Activated CD8-positive, alpha-beta T cell treated with anti-CD3 and anti-CD28 coated beads, Interleukin-2, amount 10 ng/mL, durations not matched to agents 7 days and 5 days (primary cell): ENCODE measurements at regions not wholly inside any gene's neighbourhood (a gene's known extent, or its start where the extent isn't known, plus 50 kb on each side); places are given as distances from the start of the nearest gene placed in this dataset.

ENCODE experiments used
- ATAC-seq: fragments of 150-1000 bp; cut with Tn5 transposase; one replicate; pipeline ENCODE4 v1.10.0; 2021; ENCODE audit warnings: moderate library complexity
- CTCF ChIA-PET: fragments of 350-600 bp; sonication (Branson Sonifier 250); formaldehyde crosslinking; loops from one replicate; lab custom pipeline; 2021; ENCODE audit warnings: antibody characterized with exemption; lab: Charles Lee
- POLR2A ChIA-PET: fragments of 350-600 bp; sonication (Branson Sonifier 250); formaldehyde crosslinking; loops from one replicate; lab custom pipeline; 2021; ENCODE audit warnings: antibody characterized with exemption; lab: Charles Lee
- DNase-seq: peaks from one replicate; pipeline ENCODE4 v3.0.0-alpha.2; 2020
- H3K27ac Mint-ChIP-seq: one replicate; pipeline ENCODE4 v1.8.0; 2021; ENCODE audit warnings: mild to moderate bottlenecking, mixed read lengths
- H3K27me3 Mint-ChIP-seq: one replicate; pipeline ENCODE4 v1.8.0; 2021; ENCODE audit warnings: low read depth, mixed read lengths
- H3K36me3 Mint-ChIP-seq: one replicate; pipeline ENCODE4 v1.8.0; 2021; ENCODE audit warnings: low read depth, mixed read lengths
- H3K4me1 Mint-ChIP-seq: one replicate; pipeline ENCODE4 v1.8.0; 2021; ENCODE audit warnings: low read depth, mixed read lengths
- H3K4me3 Mint-ChIP-seq: one replicate; pipeline ENCODE4 v1.8.0; 2021; ENCODE audit warnings: mild to moderate bottlenecking, mixed read lengths
- H3K9me3 Mint-ChIP-seq: one replicate; pipeline ENCODE4 v1.8.0; 2022; ENCODE audit warnings: mixed read lengths; ENCODE audit not compliant: insufficient read depth

- no peak for DNase-seq
- H3K4me1 Mint-ChIP-seq, result no peaks in the 10 kb centered on the region
- no peak for ATAC-seq
- no peak overlapping the region for H3K4me3 Mint-ChIP-seq
- H3K27me3 Mint-ChIP-seq, result no peaks in the 10 kb centered on the region
- no peak overlapping the region for H3K27ac Mint-ChIP-seq
- H3K36me3 Mint-ChIP-seq, result no peaks in the 10 kb centered on the region
- H3K9me3 Mint-ChIP-seq, result no peaks in the 10 kb centered on the region
- ChIA-PET CTCF (no interaction called here), POLR2A (no interaction called here)
These were observed 163.1 kb upstream of the MID1 start for GRCh38 chrX:10783451-10783995.

- Mint-ChIP-seq H3K36me3 (no peaks in the 10 kb centered on the region), H3K27ac (no peak overlapping the region), H3K9me3 (no peaks in the 10 kb centered on the region), H3K4me1 (no peaks in the 10 kb centered on the region), H3K27me3 (no peaks in the 10 kb centered on the region), H3K4me3 (no peak overlapping the region)
- ChIA-PET CTCF (no interaction called here), POLR2A (no interaction called here)
- no peak for ATAC-seq
- no peak for DNase-seq
These were observed 166.9 kb upstream of the MID1 start for GRCh38 chrX:10787264-10787663.

GRCh38 chrX:10794203-10794630 is 173.8 kb upstream of the MID1 start:
- DNase-seq, result no peak
- Mint-ChIP-seq H3K9me3 (no peaks in the 10 kb centered on the region), H3K4me3 (no peak overlapping the region), H3K27ac (no peak overlapping the region), H3K27me3 (no peaks in the 10 kb centered on the region), H3K36me3 (no peaks in the 10 kb centered on the region), H3K4me1 (no peaks in the 10 kb centered on the region)
- no peak for ATAC-seq
- ChIA-PET POLR2A (no interaction called here), CTCF (no interaction called here)

- ATAC-seq (no peak), DNase-seq (no peak)
- ChIA-PET CTCF (no interaction called here), POLR2A (no interaction called here)
- H3K36me3 Mint-ChIP-seq, result no peaks in the 10 kb centered on the region
- H3K9me3 Mint-ChIP-seq, result no peaks in the 10 kb centered on the region
- no peak overlapping the region for H3K4me3 Mint-ChIP-seq
- no peaks in the 10 kb centered on the region for H3K4me1 Mint-ChIP-seq
- no peaks in the 10 kb centered on the region for H3K27me3 Mint-ChIP-seq
- no peak overlapping the region for H3K27ac Mint-ChIP-seq
These were observed 175.3 kb upstream of the MID1 start for GRCh38 chrX:10795721-10796120.

- no peak for ATAC-seq
- CTCF ChIA-PET, result no interaction called here
- Mint-ChIP-seq H3K27me3 (no peaks in the 10 kb centered on the region), H3K36me3 (no peaks in the 10 kb centered on the region), H3K27ac (no peak overlapping the region), H3K4me1 (no peaks in the 10 kb centered on the region), H3K4me3 (no peak overlapping the region), H3K9me3 (no peaks in the 10 kb centered on the region)
- POLR2A ChIA-PET, result no interaction called here
- DNase-seq, result no peak
These were observed 177.1 kb upstream of the MID1 start for GRCh38 chrX:10797466-10797865.

- DNase-seq (no peak), ATAC-seq (no peak)
- H3K4me3 Mint-ChIP-seq, result no peak overlapping the region
- ChIA-PET POLR2A (no interaction called here), CTCF (no interaction called here)
- no peak overlapping the region for H3K27ac Mint-ChIP-seq
- H3K27me3 Mint-ChIP-seq, result no peaks in the 10 kb centered on the region
- H3K4me1 Mint-ChIP-seq, result no peaks in the 10 kb centered on the region
- no peaks in the 10 kb centered on the region for H3K9me3 Mint-ChIP-seq
- no peaks in the 10 kb centered on the region for H3K36me3 Mint-ChIP-seq
These were observed 177.7 kb upstream of the MID1 start for GRCh38 chrX:10798041-10798440.

- no peaks in the 10 kb centered on the region for H3K9me3 Mint-ChIP-seq
- H3K4me1 Mint-ChIP-seq, result no peaks in the 10 kb centered on the region
- POLR2A ChIA-PET, result no interaction called here
- H3K36me3 Mint-ChIP-seq, result no peaks in the 10 kb centered on the region
- CTCF ChIA-PET, result no interaction called here
- DNase-seq (no peak), ATAC-seq (no peak)
- no peak overlapping the region for H3K4me3 Mint-ChIP-seq
- H3K27me3 Mint-ChIP-seq, result no peaks in the 10 kb centered on the region
- H3K27ac Mint-ChIP-seq, result no peak overlapping the region
These were observed 180.4 kb upstream of the MID1 start for GRCh38 chrX:10800796-10801195.

GRCh38 chrX:10811111-10811510 is 190.7 kb upstream of the MID1 start:
- POLR2A ChIA-PET, result no interaction called here
- Mint-ChIP-seq H3K4me3 (no peak overlapping the region), H3K36me3 (no peaks in the 10 kb centered on the region), H3K9me3 (no peaks in the 10 kb centered on the region), H3K4me1 (no peaks in the 10 kb centered on the region), H3K27ac (no peak overlapping the region), H3K27me3 (no peaks in the 10 kb centered on the region)
- ATAC-seq, result no peak
- DNase-seq, result no peak
- CTCF ChIA-PET, result no interaction called here

- ChIA-PET CTCF (no interaction called here), POLR2A (no interaction called here)
- Mint-ChIP-seq H3K27ac (no peak overlapping the region), H3K36me3 (no peaks in the 10 kb centered on the region), H3K27me3 (no peaks in the 10 kb centered on the region), H3K4me1 (no peaks in the 10 kb centered on the region), H3K4me3 (no peak overlapping the region), H3K9me3 (no peaks in the 10 kb centered on the region)
- DNase-seq (no peak), ATAC-seq (no peak)
These were observed 193.4 kb upstream of the MID1 start for GRCh38 chrX:10813761-10814160.

GRCh38 chrX:10818651-10819050 is 198.3 kb upstream of the MID1 start:
- Mint-ChIP-seq H3K27me3 (no peaks in the 10 kb centered on the region), H3K9me3 (no peaks in the 10 kb centered on the region), H3K4me3 (no peak overlapping the region), H3K27ac (no peak overlapping the region), H3K36me3 (no peaks in the 10 kb centered on the region), H3K4me1 (no peaks in the 10 kb centered on the region)
- ATAC-seq (no peak), DNase-seq (no peak)
- CTCF ChIA-PET, result no interaction called here
- POLR2A ChIA-PET, result no interaction called here

- Mint-ChIP-seq H3K4me1 (no peaks in the 10 kb centered on the region), H3K4me3 (no peak overlapping the region), H3K36me3 (no peaks in the 10 kb centered on the region), H3K27me3 (no peaks in the 10 kb centered on the region), H3K27ac (no peak overlapping the region), H3K9me3 (no peaks in the 10 kb centered on the region)
- DNase-seq (no peak), ATAC-seq (no peak)
- CTCF ChIA-PET, result no interaction called here
- POLR2A ChIA-PET, result no interaction called here
These were observed 199.6 kb upstream of the MID1 start for GRCh38 chrX:10819973-10820372.

- ATAC-seq, result no peak
- no peaks in the 10 kb centered on the region for H3K36me3 Mint-ChIP-seq
- no peak for DNase-seq
- H3K27ac Mint-ChIP-seq, result no peak overlapping the region
- no peaks in the 10 kb centered on the region for H3K27me3 Mint-ChIP-seq
- no peaks in the 10 kb centered on the region for H3K4me1 Mint-ChIP-seq
- ChIA-PET CTCF (no interaction called here), POLR2A (no interaction called here)
- no peak overlapping the region for H3K4me3 Mint-ChIP-seq
- no peaks in the 10 kb centered on the region for H3K9me3 Mint-ChIP-seq
These were observed 200.9 kb upstream of the MID1 start for GRCh38 chrX:10821293-10821692.

GRCh38 chrX:10828036-10828435 is 207.7 kb upstream of the MID1 start:
- POLR2A ChIA-PET, result no interaction called here
- no peaks in the 10 kb centered on the region for H3K36me3 Mint-ChIP-seq
- no peaks in the 10 kb centered on the region for H3K9me3 Mint-ChIP-seq
- no peak overlapping the region for H3K27ac Mint-ChIP-seq
- no peaks in the 10 kb centered on the region for H3K27me3 Mint-ChIP-seq
- H3K4me1 Mint-ChIP-seq, result no peaks in the 10 kb centered on the region
- ATAC-seq, result no peak
- no peak overlapping the region for H3K4me3 Mint-ChIP-seq
- CTCF ChIA-PET, result no interaction called here
- no peak for DNase-seq
